NOMO-1 treated with DMSO at 0.1 percent for 48 hours (cell line): ENCODE measurements at regions not wholly inside any gene's neighbourhood (a gene's known extent, or its start where the extent isn't known, plus 50 kb on each side); places are given as distances from the start of the nearest gene placed in this dataset.
"Not testable (repeated sequence)": the region's sequence is repeated elsewhere in the genome, so short reads cannot be mapped to it uniquely, and the experiment has no call there.

Experiments used
- DNase-seq: peaks from one replicate; lab custom pipeline; 2025; ENCODE audit not compliant: unreplicated experiment; lab: John Stamatoyannopoulos, UW

- DNase-seq = not testable (repeated sequence)
These were observed 153.8 kb downstream of the LAT start for GRCh38 chr16:29138698-29139097.

DNA sequence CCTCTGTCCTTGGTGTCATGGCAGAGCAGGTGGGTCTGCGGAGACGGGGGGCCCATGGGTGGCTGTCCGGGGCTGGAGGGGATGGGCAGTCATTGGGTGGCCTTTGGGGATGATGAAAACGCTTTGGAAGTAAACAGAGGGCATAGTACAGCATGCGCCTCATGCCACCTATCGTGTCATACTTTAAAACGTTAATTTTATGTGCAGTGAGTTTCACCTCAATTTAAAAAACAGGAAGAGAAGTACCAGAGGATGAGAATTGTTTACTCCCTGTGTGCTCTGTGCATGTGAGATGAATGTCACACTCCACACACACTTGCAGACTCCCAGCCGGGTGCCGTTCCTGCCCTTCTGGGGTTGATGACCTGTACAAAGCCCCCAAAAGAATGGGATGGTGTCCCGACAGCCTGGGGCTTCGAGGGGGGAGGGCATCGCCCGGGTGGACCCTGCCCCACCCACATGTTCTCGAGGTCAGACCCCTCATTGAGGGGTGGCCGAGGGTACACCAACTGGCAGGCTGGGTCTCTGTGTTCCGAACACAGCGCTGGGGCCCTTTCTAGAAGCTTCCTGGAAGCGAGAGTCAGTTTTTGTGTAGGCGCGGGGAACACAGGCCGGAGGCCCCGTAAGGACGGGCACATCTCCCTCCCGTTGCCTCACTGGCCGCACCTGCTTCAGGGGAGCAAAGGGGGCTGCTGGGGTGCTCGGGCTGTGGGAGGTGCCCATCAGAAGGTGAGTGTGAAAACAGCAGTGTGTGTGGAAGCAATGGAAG, 153.2 kb downstream of the LAT start:
- DNase-seq = not testable (repeated sequence)

GRCh38 chr16:29137461-29137860, 152.6 kb downstream of the LAT start:
- DNase-seq = not testable (repeated sequence)

DNA sequence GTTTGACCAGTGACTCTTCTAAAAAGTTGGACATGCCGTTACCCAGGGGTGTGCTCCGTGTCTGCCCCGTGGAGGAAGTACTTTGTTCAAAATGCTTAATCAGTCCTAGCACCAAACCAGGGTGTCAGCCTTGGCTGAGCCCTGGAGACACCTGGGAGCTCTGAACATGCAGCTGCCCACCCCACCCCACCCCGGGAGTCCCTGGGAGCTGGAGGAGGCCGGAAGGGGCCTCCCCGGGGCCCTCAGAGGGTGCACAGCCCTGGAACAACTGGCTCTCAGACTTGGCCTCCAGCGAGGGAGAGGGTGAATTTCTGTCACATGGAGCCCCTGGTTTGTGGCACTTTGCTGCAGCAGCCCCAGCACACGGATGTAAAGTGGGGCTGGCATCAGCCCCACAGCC, 152.1 kb downstream of the LAT start:
- not testable (repeated sequence) for DNase-seq

DNA sequence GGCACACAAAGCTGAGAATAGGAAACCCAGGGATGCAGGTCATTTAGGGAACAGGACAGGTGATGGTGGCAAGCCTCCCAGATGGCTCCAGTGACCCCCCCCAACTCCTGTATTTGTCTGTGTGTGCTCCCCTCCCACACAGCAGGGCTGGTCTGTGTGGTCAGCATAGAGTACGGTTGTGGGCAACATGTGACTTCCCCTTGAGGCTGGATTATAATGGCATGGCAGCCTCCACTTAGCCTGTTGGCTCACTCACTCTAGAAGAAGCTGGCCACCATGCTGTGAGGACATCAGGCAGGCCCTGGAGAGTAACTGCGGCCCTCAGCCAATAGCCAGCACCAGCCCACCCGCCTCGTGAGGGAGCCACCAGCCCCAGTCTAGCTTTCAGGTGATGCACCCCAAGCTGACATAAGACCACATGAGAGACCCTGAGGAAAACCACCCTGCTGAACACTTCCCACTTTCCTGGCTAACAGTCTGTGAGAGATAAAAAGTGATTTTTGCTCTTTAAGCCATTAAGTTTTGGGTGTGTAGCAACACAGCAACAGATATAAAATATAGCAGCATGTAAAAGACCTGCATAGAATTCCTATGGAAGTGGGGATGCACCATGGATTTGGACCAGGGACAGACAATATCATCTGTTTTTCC, 151.3 kb downstream of the LAT start:
- not testable (repeated sequence) for DNase-seq

DNA sequence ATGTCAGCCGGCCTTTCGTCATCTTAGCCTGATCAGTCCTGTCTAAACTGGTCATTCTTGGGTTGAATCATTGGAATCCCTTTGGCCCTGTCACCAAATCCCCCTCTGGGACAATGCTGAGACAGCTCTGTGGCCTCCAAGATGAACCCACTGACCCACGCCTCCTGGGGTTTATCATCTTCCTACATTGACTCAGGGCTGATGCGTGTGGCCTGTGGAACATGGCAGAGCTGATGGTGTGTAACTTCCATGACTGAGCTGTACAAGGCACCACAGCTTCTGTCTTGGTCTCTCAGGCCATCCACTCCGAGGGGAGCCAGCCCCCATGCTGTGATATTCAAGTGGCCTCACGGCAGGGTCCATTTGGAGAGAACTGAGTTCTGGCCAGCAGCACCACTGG, 150.2 kb downstream of the LAT start:
- DNase-seq = not testable (repeated sequence)

- DNase-seq = not testable (repeated sequence)
These were observed 149.0 kb downstream of the LAT start for GRCh38 chr16:29133681-29134430.

GRCh38 chr16:29132869-29133268, 148.0 kb downstream of the LAT start:
- not testable (repeated sequence) for DNase-seq

- DNase-seq = not testable (repeated sequence)
These were observed 147.6 kb downstream of the LAT start for GRCh38 chr16:29132444-29132843.

GRCh38 chr16:29130901-29131851, 146.3 kb downstream of the LAT start:
- DNase-seq = not testable (repeated sequence)

GRCh38 chr16:29130131-29130711, 145.4 kb downstream of the LAT start:
- DNase-seq = not testable (repeated sequence)

GRCh38 chr16:29129458-29130038, 144.7 kb downstream of the LAT start:
- DNase-seq = not testable (repeated sequence)

GRCh38 chr16:29128732-29129457, 144.0 kb downstream of the LAT start:
- DNase-seq = not testable (repeated sequence)

DNA sequence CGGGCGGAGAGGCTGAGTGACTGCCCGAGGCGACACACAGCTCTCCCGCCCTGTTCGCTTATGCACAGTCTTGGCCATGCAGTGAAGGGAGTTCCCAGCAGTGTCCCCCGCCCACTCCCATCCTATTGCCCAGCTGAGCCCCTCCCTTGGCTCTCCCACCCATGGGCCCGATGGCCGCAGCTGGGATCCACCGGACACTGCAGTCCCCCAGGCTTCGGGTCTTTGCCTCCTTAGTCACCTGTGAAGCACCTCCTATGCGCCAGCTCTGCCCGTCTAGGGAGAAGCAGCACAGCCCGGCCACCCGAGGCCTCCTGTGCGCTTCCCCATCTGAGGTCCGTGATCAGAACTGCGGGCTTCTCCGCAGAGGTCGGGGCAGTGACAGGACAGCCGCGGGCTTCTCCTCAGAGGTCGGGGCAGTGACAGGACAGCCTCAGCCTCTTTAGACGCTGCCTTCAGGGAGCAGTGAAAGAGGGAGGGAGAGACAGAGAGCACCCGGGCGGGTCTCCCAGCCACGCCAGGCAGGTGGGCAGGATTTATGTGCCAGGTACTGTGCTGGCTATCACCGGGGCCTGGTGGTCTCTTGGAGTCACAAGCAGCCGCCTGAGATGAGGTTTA, 143.1 kb downstream of the LAT start:
- not testable (repeated sequence) for DNase-seq

- no peak for DNase-seq
These were observed 141.8 kb downstream of the LAT start for GRCh38 chr16:29126616-29127015.

GRCh38 chr16:29126057-29126494, 141.2 kb downstream of the LAT start:
- peak; percentile 4 for DNase-seq

DNA sequence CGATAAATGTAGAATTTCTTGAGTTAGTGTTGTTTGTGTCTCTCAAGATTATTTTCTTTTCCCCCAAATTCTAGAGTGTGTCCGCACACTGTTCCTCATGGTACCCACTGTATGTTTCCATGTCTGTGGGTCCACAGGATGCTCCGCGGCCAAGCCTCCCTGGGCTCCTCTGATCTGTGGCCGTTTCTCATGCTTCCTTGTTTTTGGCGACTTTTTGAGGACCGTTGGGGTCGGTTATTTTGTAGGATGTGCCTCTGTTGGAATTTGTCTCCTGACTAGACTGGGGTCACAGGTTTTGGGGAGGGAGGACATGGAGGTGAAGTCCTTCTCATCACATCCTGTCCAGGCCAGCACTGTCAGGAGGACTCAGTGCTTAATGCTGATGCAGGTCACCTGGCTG, 140.0 kb downstream of the LAT start:
- no peak for DNase-seq

DNA sequence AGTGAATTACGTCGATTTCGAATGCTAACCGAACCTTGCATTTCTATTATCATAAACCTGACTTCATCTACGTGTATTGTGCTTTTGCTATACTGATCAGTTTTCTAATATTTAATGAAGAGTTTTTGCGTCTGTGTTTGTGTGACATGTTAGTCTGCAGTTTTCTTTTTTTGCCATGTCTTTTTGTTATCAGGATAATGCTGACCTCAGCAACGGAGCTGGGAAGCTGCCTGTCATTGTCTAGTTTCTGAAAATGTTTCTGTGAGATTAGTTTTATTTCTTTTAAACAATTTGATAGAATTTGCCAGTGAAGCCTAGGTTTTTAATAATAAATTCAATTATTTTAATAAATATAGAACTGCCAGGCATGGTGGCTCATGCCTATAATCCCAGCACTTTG, 139.3 kb downstream of the LAT start:
- DNase-seq = not testable (repeated sequence)

GRCh38 chr16:29120680-29121079, 135.8 kb downstream of the LAT start:
- DNase-seq = not testable (repeated sequence)
